Thyroid gland (tissue), 4 donors: ENCODE measurements at regions not wholly inside any gene's neighbourhood (a gene's known extent, or its start where the extent isn't known, plus 50 kb on each side); places are given as distances from the start of the nearest gene placed in this dataset.

Experiments used
- POLR2A ChIP-seq, 2 donors: fragments of 450-650 bp; IDR thresholded peaks; one replicate each; pipeline ENCODE4 v1.6.1; 2017; ENCODE audit warnings: antibody characterized with exemption in 2 of 2, mild to moderate bottlenecking in 2 of 2, moderate library complexity in 1 of 2
- TF ChIP-seq, protein P1 (sequence below), 6 experiments: fragments of 200-600 bp in 3 of 6; fragments of 450-650 bp in 3 of 6; sonication (generic) in 3 of 6; IDR thresholded peaks; one replicate each; pipeline ENCODE4 v1.5.1; 2016 to 2019; ENCODE audit warnings: antibody characterized with exemption in 6 of 6, mild to moderate bottlenecking in 2 of 6, inconsistent platforms in 1 of 6, moderate library complexity in 1 of 6

DNA sequence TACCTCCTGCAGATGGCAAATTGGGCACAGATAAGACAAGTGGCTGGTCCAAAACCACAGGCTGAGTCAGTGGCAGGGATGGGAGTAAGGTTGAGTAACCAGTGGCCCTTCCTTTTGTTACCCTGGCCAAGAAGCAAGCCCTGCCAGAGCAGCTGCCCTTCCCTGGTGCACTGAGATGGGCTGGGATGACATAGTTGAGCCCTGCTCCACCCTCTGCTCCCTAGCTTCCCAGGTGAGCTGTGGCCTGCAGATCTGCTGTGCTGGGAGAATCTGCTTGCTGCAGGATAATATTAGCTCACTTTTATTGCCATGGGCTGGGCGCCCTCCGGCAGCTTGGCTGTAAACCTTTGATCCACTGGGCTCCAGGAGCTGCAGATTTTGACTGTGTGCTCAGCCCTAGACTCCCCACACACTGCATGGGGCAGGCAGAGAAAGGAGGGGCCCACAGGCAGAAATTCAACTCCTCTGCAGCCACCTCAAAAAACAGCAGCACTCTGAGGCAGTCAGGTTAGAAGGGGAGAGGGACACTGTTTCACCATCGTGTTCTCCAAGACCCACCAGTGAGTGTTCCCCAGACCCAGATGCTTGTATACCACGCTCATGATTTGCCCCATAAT lies 101.8 kb downstream of the CBLN1 start:
- TF ChIP-seq, protein P1, sequence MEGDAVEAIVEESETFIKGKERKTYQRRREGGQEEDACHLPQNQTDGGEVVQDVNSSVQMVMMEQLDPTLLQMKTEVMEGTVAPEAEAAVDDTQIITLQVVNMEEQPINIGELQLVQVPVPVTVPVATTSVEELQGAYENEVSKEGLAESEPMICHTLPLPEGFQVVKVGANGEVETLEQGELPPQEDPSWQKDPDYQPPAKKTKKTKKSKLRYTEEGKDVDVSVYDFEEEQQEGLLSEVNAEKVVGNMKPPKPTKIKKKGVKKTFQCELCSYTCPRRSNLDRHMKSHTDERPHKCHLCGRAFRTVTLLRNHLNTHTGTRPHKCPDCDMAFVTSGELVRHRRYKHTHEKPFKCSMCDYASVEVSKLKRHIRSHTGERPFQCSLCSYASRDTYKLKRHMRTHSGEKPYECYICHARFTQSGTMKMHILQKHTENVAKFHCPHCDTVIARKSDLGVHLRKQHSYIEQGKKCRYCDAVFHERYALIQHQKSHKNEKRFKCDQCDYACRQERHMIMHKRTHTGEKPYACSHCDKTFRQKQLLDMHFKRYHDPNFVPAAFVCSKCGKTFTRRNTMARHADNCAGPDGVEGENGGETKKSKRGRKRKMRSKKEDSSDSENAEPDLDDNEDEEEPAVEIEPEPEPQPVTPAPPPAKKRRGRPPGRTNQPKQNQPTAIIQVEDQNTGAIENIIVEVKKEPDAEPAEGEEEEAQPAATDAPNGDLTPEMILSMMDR (IDR thresholded peaks at IDR 0.05): no peak
- TF ChIP-seq POLR2A (IDR thresholded peaks at IDR 0.05): no peak
